K562 (cell line): ENCODE measurements at regions not wholly inside any gene's neighbourhood (a gene's known extent, or its start where the extent isn't known, plus 50 kb on each side); places are given as distances from the start of the nearest gene placed in this dataset.

ENCODE experiments used
- CXXC5 ChIP-seq: fragments of 250-450 bp; sonication (Bioruptor Pico); IDR thresholded peaks from 2 replicates; pipeline ENCODE4 v1.8.0; 2022; ENCODE audit warnings: inconsistent platforms, mild to moderate bottlenecking, moderate library complexity
- DDX20 ChIP-seq: fragments of 450-650 bp; IDR thresholded peaks from 2 replicates; pipeline ENCODE4 v1.6.1; 2016; ENCODE audit warnings: missing genetic modification characterization, low read depth, mild to moderate bottlenecking, missing compliant biosample characterization, moderate library complexity
- NRF1 ChIP-seq, 2 experiments: fragments of 450-650 bp; IDR thresholded peaks in 1 of 2; conservative IDR thresholded peaks in 1 of 2; 2 replicates each; pipeline ENCODE4 v1.6.1; 2014; ENCODE audit warnings: mild to moderate bottlenecking in 2 of 2
- POLR2AphosphoS5 ChIP-seq: IDR thresholded peaks from 2 replicates; pipeline ENCODE4 v1.6.1; 2011; ENCODE audit warnings: mild to moderate bottlenecking, low read depth, low read length, moderate library complexity; ENCODE audit not compliant: control insufficient read depth, insufficient read depth
- POLR2H ChIP-seq: IDR thresholded peaks from 2 replicates; pipeline ENCODE4 v1.6.1; 2016; ENCODE audit warnings: missing genetic modification characterization, low read depth, mild to moderate bottlenecking, control low read depth, missing compliant biosample characterization, moderate library complexity
- PRMT5 ChIP-seq: sonication (generic); formaldehyde crosslinking; IDR thresholded peaks from 2 replicates; pipeline ENCODE4 v1.5.0; 2020; ENCODE audit warnings: missing genetic modification reagents
- PRPF4 ChIP-seq: fragments of 200-400 bp; formaldehyde crosslinking; IDR thresholded peaks from one replicate; pipeline ENCODE4 v1.6.1; 2017; ENCODE audit warnings: low read length, low read depth, mild to moderate bottlenecking; ENCODE audit not compliant: insufficient read depth, poor library complexity, severe bottlenecking
- SRF ChIP-seq, 2 experiments: fragments of 250-450, 450-650 bp in 1 of 2; sonication (Bioruptor Pico) in 1 of 2; sonication (generic) in 1 of 2; formaldehyde crosslinking; IDR thresholded peaks; 2 replicates each; pipeline versions ENCODE4 v1.5.0 to v1.5.1; 2020 to 2022; ENCODE audit warnings: mild to moderate bottlenecking in 1 of 2, missing genetic modification reagents in 1 of 2
- ZBTB7A ChIP-seq: IDR thresholded peaks from 2 replicates; pipeline ENCODE4 v1.6.1; 2011; ENCODE audit warnings: low read depth, mild to moderate bottlenecking, low read length, moderate library complexity, borderline replicate concordance; ENCODE audit not compliant: control insufficient read depth
- ZFP30 ChIP-seq: fragments of 250-450 bp; sonication (Bioruptor Pico); IDR thresholded peaks from 2 replicates; pipeline ENCODE4 v1.8.0; 2022; ENCODE audit warnings: moderate library complexity, mild to moderate bottlenecking, inconsistent platforms, borderline replicate concordance
- ZMIZ1 ChIP-seq, 2 experiments: fragments of 150-350 bp in 1 of 2; IDR thresholded peaks; 2 replicates each; pipeline ENCODE4 v1.6.1; 2012 to 2016; ENCODE audit warnings: low read depth in 2 of 2, low read length in 2 of 2, mild to moderate bottlenecking in 1 of 2, moderate library complexity in 1 of 2
- TF ChIP-seq, protein P1 (sequence below): fragments of 250-450 bp; sonication (Bioruptor Pico); IDR thresholded peaks from 2 replicates; pipeline ENCODE4 v1.4.0; 2020; ENCODE audit warnings: mild to moderate bottlenecking, moderate library complexity
- TF ChIP-seq, protein P2 (sequence below), 3 experiments: fragments of 200-800 bp in 1 of 3; fragments of 250-450 bp in 1 of 3; fragments of 450-650 bp in 1 of 3; sonication (Bioruptor Pico) in 1 of 3; sonication (Bioruptor generic) in 1 of 3; formaldehyde crosslinking in 1 of 3; IDR thresholded peaks; 2 replicates each; pipeline versions ENCODE4 v1.6.1 to v1.8.0; 2016 to 2022; ENCODE audit warnings: mild to moderate bottlenecking in 2 of 3, missing genetic modification characterization in 2 of 3, missing compliant biosample characterization in 1 of 3, moderate library complexity in 1 of 3
- TF ChIP-seq, protein P3 (sequence below): fragments of 450-650 bp; IDR thresholded peaks from 2 replicates; pipeline ENCODE4 v1.6.1; 2014; ENCODE audit warnings: low read depth, mild to moderate bottlenecking, moderate library complexity, borderline replicate concordance

DNA sequence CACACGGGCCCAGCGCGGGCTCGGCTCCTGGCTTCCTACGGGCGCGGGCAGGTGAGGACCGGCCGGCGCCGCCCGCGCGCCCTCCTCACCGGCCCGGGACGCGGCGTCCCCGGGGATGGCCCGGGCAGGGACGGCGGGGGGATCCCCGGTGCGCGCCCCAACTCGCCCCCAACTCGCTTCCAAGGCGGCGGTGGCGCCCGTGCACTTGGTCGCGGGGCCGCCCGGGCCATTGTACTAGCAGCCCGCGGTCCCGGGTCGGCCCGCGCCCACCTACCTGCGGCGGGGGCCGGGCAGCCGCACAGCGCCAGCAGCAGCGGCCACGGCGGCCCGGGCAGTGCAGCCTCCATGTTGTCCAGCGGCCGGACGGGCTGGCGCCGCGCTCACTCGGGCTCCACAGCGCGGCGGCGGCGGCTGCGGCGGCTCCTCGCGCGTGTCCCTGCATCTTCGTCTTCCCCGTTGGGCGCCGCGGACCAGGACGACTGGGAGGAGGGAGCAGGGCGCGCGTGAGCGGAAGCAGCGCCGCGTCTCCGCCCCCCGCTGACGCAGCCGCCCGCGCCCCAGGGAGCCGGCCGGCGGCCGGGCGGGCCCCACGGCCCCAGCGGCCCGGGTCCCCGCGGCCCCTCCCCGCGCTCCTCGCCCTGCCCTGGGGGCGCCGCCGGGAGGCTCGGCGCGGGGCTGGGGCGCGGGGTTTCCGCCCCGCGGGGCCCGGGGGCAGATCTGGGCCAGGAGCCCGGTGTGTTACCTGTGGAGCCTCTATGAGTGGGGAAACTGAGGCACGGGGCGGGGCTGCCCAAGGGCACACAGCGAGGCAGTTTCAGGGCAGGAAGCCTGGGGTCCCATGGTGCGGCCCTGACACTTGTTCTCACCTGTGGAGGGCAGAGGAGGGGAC lies 159.3 kb upstream of the GRK3 start (continued):
- TF ChIP-seq, protein P1, sequence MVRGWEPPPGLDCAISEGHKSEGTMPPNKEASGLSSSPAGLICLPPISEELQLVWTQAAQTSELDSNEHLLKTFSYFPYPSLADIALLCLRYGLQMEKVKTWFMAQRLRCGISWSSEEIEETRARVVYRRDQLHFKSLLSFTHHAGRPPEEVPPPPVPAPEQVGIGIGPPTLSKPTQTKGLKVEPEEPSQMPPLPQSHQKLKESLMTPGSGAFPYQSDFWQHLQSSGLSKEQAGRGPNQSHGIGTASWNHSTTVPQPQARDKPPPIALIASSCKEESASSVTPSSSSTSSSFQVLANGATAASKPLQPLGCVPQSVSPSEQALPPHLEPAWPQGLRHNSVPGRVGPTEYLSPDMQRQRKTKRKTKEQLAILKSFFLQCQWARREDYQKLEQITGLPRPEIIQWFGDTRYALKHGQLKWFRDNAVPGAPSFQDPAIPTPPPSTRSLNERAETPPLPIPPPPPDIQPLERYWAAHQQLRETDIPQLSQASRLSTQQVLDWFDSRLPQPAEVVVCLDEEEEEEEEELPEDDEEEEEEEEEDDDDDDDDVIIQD (CRISPR knock-in tag), result no peak
- TF ChIP-seq, protein P2, sequence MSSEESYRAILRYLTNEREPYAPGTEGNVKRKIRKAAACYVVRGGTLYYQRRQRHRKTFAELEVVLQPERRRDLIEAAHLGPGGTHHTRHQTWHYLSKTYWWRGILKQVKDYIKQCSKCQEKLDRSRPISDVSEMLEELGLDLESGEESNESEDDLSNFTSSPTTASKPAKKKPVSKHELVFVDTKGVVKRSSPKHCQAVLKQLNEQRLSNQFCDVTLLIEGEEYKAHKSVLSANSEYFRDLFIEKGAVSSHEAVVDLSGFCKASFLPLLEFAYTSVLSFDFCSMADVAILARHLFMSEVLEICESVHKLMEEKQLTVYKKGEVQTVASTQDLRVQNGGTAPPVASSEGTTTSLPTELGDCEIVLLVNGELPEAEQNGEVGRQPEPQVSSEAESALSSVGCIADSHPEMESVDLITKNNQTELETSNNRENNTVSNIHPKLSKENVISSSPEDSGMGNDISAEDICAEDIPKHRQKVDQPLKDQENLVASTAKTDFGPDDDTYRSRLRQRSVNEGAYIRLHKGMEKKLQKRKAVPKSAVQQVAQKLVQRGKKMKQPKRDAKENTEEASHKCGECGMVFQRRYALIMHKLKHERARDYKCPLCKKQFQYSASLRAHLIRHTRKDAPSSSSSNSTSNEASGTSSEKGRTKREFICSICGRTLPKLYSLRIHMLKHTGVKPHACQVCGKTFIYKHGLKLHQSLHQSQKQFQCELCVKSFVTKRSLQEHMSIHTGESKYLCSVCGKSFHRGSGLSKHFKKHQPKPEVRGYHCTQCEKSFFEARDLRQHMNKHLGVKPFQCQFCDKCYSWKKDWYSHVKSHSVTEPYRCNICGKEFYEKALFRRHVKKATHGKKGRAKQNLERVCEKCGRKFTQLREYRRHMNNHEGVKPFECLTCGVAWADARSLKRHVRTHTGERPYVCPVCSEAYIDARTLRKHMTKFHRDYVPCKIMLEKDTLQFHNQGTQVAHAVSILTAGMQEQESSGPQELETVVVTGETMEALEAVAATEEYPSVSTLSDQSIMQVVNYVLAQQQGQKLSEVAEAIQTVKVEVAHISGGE (CRISPR knock-in tag; IDR thresholded peaks at IDR 0.05), result peak; percentile 52 to 77 (median 58); a peak in 3 of 6 replicates
- TF ChIP-seq POLR2AphosphoS5, result 0 out of 2 replicates have a peak, but pooled peaks have one; percentile 25
- peak; percentile 80 for TF ChIP-seq CXXC5 (CRISPR knock-in tag)
- TF ChIP-seq ZFP30 (CRISPR knock-in tag), result no peak
- no peak for TF ChIP-seq SRF (CRISPR knock-in tag; IDR thresholded peaks at IDR 0.05)
- peak; percentile 36; the same call in 1 of the 2 replicates for TF ChIP-seq POLR2H (tag)
- peak in 1 of 2 experiments; percentile 25; a peak in 2 of 4 replicates for TF ChIP-seq NRF1 (conservative IDR thresholded peaks at IDR 0.05 in 1 of 2, IDR thresholded peaks at IDR 0.05 in 1 of 2)
- TF ChIP-seq DDX20 (tag), result no peak
- no peak for TF ChIP-seq PRMT5
- no peak for TF ChIP-seq PRPF4
- no peak for TF ChIP-seq ZMIZ1 (IDR thresholded peaks at IDR 0.05; ENCODE audit: low read depth in 2 of 2, low read length in 2 of 2)
- TF ChIP-seq, protein P3, sequence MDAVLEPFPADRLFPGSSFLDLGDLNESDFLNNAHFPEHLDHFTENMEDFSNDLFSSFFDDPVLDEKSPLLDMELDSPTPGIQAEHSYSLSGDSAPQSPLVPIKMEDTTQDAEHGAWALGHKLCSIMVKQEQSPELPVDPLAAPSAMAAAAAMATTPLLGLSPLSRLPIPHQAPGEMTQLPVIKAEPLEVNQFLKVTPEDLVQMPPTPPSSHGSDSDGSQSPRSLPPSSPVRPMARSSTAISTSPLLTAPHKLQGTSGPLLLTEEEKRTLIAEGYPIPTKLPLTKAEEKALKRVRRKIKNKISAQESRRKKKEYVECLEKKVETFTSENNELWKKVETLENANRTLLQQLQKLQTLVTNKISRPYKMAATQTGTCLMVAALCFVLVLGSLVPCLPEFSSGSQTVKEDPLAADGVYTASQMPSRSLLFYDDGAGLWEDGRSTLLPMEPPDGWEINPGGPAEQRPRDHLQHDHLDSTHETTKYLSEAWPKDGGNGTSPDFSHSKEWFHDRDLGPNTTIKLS, result no peak
- no peak; the same call in 1 of the 2 replicates for TF ChIP-seq ZBTB7A
